GM18868 (cell line): ENCODE measurements at regions not wholly inside any gene's neighbourhood (a gene's known extent, or its start where the extent isn't known, plus 50 kb on each side); places are given as distances from the start of the nearest gene placed in this dataset.

Source experiments
- ATAC-seq: cut with Tn5 transposase; IDR thresholded peaks from one replicate; pipeline ENCODE4 v1.9.1; 2021; ENCODE audit warnings: mild to moderate bottlenecking, moderate library complexity; ENCODE audit not compliant: unreplicated experiment

- no peak for ATAC-seq
Observed at GRCh38 chr10:117669122-117669521, 126.6 kb downstream of the EMX2 start.

GRCh38 chr10:117670116-117670904, 127.8 kb downstream of the EMX2 start:
- no peak for ATAC-seq

- no peak for ATAC-seq
Observed at GRCh38 chr10:117673230-117674010, 130.9 kb downstream of the EMX2 start.

- ATAC-seq: no peak
Observed at GRCh38 chr10:117674201-117674600, 131.7 kb downstream of the EMX2 start.

GRCh38 chr10:117674646-117675045, 132.1 kb downstream of the EMX2 start:
- no peak for ATAC-seq

- ATAC-seq: no peak
Observed at GRCh38 chr10:117675514-117676055, 133.0 kb downstream of the EMX2 start.

- no peak for ATAC-seq
Observed at GRCh38 chr10:117677239-117677638, 134.7 kb downstream of the EMX2 start.

GRCh38 chr10:117677890-117678500, 135.4 kb downstream of the EMX2 start:
- no peak for ATAC-seq

GRCh38 chr10:117680601-117681000, 138.1 kb downstream of the EMX2 start:
- no peak for ATAC-seq

- ATAC-seq: no peak
Observed at GRCh38 chr10:117681104-117681503, 138.6 kb downstream of the EMX2 start.

GRCh38 chr10:117684046-117684610, 141.6 kb downstream of the EMX2 start:
- ATAC-seq: no peak

GRCh38 chr10:117684672-117685211, 142.2 kb downstream of the EMX2 start:
- no peak for ATAC-seq

GRCh38 chr10:117685431-117685830, 142.9 kb downstream of the EMX2 start:
- no peak for ATAC-seq

GRCh38 chr10:117686606-117687005, 144.1 kb downstream of the EMX2 start:
- ATAC-seq: no peak

- no peak for ATAC-seq
Observed at GRCh38 chr10:117688358-117688757, 145.8 kb downstream of the EMX2 start.

- ATAC-seq: no peak
Observed at GRCh38 chr10:117689566-117689965, 147.0 kb downstream of the EMX2 start.

GRCh38 chr10:117690359-117690758, 147.8 kb downstream of the EMX2 start:
- no peak for ATAC-seq

GRCh38 chr10:117694190-117694589, 151.6 kb downstream of the EMX2 start:
- ATAC-seq: no peak

GRCh38 chr10:117697402-117697801, 154.9 kb downstream of the EMX2 start:
- ATAC-seq: no peak

- ATAC-seq: no peak
Observed at GRCh38 chr10:117698809-117699208, 156.3 kb downstream of the EMX2 start.
